ENCODE measurements at regions not wholly inside any gene's neighbourhood (a gene's known extent, or its start where the extent isn't known, plus 50 kb on each side); places are given as distances from the start of the nearest gene placed in this dataset.

- H3K36me3 ChIP-seq (ENCODE audit: control insufficient read depth in 2 of 4, insufficient read depth in 4 of 4, low read length in 3 of 4) = no peaks in the 10 kb centered on the region
- H3K79me2 ChIP-seq (ENCODE audit: control insufficient read depth in 1 of 2, insufficient read depth in 2 of 2, low read length in 2 of 2) = no peaks in the 10 kb centered on the region
- H3K4me2 ChIP-seq (ENCODE audit: insufficient read depth in 1 of 2, low read depth in 2 of 2, low read length in 2 of 2) = no peak overlapping the region
- no peak overlapping the region for H3K14ac ChIP-seq (ENCODE audit: insufficient read length)
- H3K23ac ChIP-seq (ENCODE audit: insufficient read length) = no peak overlapping the region
- ChIA-PET POLR2A (ENCODE audit: partially characterized antibody) (interaction anchor here (0.9 kb wide), 1 partner anchor 10 kb away, joined by 3 read pairs; no protein-coding TSS in a partner anchor), CTCF (ENCODE audit: partially characterized antibody) (interaction anchor here (0.5 kb wide), 1 partner anchor 8 kb away, joined by 4 read pairs; no protein-coding TSS in a partner anchor)
- no peak overlapping the region for H3K4ac ChIP-seq (replicated peaks; ENCODE audit: insufficient read length, low read depth, low read length)
- H2AFZ ChIP-seq (ENCODE audit: low read length) = no peak overlapping the region
- H4K91ac ChIP-seq (replicated peaks; ENCODE audit: insufficient read length, low read length) = no peak overlapping the region
- no peak overlapping the region for H3K4me3 ChIP-seq (ENCODE audit: extremely low read depth in 1 of 4, insufficient read depth in 2 of 4, low read depth in 3 of 4, low read length in 4 of 4)
- H3K56ac ChIP-seq (replicated peaks; ENCODE audit: insufficient read length, low read depth, low read length) = no peak overlapping the region
- peaks cover 0 to under 1% of the 10 kb centered on the region in 2 experiments; a peak in 1 of 4 replicates for H3K9me3 ChIP-seq (ENCODE audit: insufficient read depth in 2 of 2, low read depth in 1 of 2, low read length in 1 of 2)
- H2BK15ac ChIP-seq (ENCODE audit: low read length) = no peak overlapping the region
- DNase-seq (ENCODE audit: low read depth in 1 of 2, low spot score in 2 of 2) (no peak), FAIRE-seq (no peak)
- H2BK20ac ChIP-seq (ENCODE audit: low read length) = no peak overlapping the region
- no peak overlapping the region for H3K27ac ChIP-seq (ENCODE audit: low read depth, low read length)
- H3K4me1 ChIP-seq (replicated peaks in 1 of 4; ENCODE audit: control insufficient read depth in 3 of 4, insufficient read depth in 4 of 4, low read length in 3 of 4) = no peaks in the 10 kb centered on the region; a peak in 1 of 7 replicates
- no peaks in the 10 kb centered on the region for H4K20me1 ChIP-seq (replicated peaks in 1 of 2; ENCODE audit: control insufficient read depth in 1 of 2, insufficient read depth in 2 of 2, low read length in 2 of 2)
- no peak overlapping the region for H2AK5ac ChIP-seq (ENCODE audit: low read depth, low read length)
- no peaks in the 10 kb centered on the region for H3K79me1 ChIP-seq (ENCODE audit: low read depth, low read length)
- H4K5ac ChIP-seq (ENCODE audit: insufficient read length, low read depth, low read length) = no peak overlapping the region
- 85% methylated on average over 1 of the region's 1 CpG; no CpG with 5 or more reads in 1 of the 2 experiments for WGBS, 2 experiments (ENCODE audit: extremely low coverage in 1 of 2, insufficient coverage in 1 of 2, insufficient read length in 1 of 2, insufficient replicate concordance in 2 of 2, low coverage in 1 of 2, low lambda C conversion rate in 2 of 2, missing lambda C conversion rate in 1 of 2)
- no peak overlapping the region for H2BK5ac ChIP-seq (ENCODE audit: low read depth, low read length)
- no peaks in the 10 kb centered on the region for H3K27me3 ChIP-seq (replicated peaks in 1 of 4; ENCODE audit: control insufficient read depth in 3 of 4, extremely low read depth in 1 of 4, insufficient read depth in 3 of 4, low read length in 3 of 4)
- H3K23me2 ChIP-seq (ENCODE audit: low read depth, low read length) = no peaks in the 10 kb centered on the region
- no peak overlapping the region for H2BK120ac ChIP-seq (replicated peaks; ENCODE audit: low read depth, low read length)
- no peak overlapping the region for H2BK12ac ChIP-seq (ENCODE audit: low read depth, low read length)
- H3K18ac ChIP-seq (ENCODE audit: extremely low read depth, low read length) = no peak overlapping the region
- H4K8ac ChIP-seq (ENCODE audit: extremely low read depth, insufficient read depth, low read length) = no peak overlapping the region
- H3K9ac ChIP-seq (replicated peaks in 1 of 4; ENCODE audit: extremely low read depth in 1 of 4, low read depth in 3 of 4, low read length in 3 of 4) = no peak overlapping the region
- TF ChIP-seq MAFK (IDR thresholded peaks at IDR 0.05; ENCODE audit: low read depth, low read length) (no peak), EZH2 (IDR thresholded peaks at IDR 0.05; ENCODE audit: low read depth, low read length, severe bottlenecking) (no peak), JUN (IDR thresholded peaks at IDR 0.05; ENCODE audit: low read depth, low read length) (no peak)
Observed at GRCh38 chr13:31674051-31674450, 65.3 kb upstream of the RXFP2 start.
